Germinal center (tissue), 1 donor: ENCODE measurements at regions not wholly inside any gene's neighbourhood (a gene's known extent, or its start where the extent isn't known, plus 50 kb on each side); places are given as distances from the start of the nearest gene placed in this dataset.

Source experiments
- DNase-seq: peaks from one replicate; pipeline ENCODE4 v3.0.0; 2012; ENCODE audit warnings: mixed read lengths, low spot score

DNA sequence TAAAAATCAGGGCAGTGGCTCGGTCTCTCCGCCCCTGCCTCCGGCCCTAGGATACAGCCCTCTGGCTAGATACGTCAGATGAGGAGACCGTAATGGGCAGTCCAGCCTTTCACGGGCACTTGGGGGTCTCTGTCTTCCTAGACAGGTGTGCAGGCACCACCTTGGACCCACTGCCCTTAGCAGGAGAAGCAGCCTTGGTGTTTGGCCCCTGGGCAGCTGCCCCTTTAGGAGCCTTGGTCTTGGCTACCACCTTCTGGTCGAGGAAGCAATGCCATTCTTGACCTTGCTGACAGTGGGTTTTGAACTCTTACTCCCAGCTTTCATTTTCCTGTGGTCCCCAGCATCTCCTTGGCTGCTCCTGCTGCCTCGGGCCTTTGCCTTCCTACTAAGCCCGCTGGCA, 149.7 kb upstream of the FRMD4B start:
- DNase-seq = no peak

GRCh38 chr3:69532547-69533224, 146.8 kb upstream of the FRMD4B start:
- no peak for DNase-seq

- no peak for DNase-seq
These were observed 146.0 kb upstream of the FRMD4B start for GRCh38 chr3:69531576-69532546.

- no peak for DNase-seq
These were observed 144.7 kb upstream of the FRMD4B start for GRCh38 chr3:69530554-69530953.

DNA sequence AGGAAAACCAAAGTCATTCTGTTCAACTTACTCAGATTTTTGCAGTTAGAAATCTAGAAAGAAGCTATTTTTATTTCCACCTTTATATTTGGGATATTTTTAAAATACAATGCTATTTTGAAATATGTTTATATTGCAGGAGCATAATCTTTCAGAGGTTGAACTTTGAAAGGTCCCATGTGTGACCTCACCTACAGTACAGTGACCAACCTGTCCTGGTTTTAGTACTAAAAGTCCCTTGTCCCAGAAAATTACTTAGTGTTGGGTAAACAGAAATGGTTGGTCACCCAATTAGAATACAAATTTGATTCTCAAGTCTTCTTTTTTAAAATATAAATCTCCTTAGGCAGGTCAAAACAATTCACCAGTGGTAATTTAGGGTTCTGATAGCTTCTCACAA, 141.6 kb upstream of the FRMD4B start:
- no peak for DNase-seq

DNA sequence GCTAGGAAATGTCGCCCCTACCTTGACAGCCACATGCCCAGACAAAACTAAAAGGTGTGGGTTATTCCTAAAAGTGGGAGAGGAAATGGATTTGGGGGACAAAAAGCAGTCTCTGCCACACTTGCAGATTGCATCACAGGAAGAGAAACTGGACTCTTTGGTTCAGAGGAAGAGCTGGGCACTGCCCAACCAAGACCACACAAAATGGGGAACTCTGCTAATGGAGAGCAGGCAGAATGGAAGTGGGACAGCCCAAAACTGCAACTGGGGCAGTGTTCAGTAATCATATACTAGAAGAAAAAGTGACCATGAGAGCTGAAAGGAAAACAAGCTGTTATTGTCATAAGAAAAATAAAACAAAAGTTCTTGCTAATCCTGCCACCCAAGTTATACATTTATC, 138.9 kb upstream of the FRMD4B start:
- no peak for DNase-seq

GRCh38 chr3:69521286-69521685, 135.4 kb upstream of the FRMD4B start:
- no peak for DNase-seq

DNA sequence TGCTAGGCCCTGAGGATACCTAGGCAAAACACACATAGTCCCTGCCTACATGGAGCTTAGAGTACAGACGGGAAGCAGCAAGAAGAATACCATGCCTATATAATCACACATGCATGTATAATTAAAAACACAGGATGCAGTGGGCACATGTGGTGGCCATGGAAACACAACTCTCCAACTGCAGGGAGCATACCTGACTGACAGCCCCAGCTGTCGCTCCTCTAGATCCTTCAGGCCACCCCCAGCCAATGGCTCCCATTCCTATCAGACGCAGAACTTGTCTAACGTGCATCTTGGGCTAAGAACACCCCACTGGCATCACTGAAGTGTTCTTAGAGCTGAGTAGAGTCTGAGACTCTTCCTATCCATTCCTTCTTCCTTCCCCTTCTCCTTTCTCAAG, 125.5 kb upstream of the FRMD4B start:
- DNase-seq = no peak

DNA sequence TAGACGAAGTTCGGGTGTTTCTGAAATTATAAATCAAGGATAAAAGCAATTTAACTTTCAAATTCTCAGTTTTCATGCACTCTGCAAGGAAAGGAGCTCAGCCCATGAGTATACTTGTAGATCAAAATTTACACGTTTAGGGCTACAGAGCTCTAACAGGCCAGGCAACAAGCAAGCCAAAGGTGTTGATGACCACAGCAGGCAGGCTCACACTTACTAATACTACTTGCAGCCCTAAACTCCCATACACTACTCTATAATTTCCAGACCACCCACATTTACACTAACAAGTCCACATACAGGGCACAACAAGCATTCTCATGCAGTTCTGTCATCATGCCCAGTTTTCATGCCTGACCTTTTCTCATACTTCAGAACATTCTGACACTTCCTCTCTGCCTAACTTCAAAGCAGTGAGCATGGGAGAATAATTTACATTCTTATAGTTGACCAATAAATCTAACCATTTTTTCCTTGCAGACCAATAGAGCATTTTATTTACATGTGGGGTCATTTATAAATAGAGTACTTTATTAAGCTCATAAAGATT, 124.7 kb upstream of the FRMD4B start:
- no peak for DNase-seq

DNA sequence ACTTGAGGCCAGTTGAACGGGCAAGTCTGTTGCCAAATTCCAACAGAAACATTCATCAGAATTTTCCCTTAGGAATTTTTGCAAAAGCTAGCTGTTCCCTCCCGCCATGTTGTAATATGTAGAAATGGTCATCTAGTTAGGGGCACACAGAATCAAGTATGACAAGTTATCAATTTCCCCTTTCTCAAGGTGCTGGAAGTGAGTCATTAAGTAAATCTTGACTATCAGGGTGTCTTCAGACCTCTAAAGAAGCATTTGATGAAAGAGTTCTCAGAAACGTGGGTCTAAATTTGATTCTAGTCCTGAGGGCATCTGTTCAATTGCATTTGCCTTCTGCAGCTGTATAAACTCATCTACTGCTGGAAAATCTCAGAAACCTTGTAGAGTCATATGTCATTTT, 123.4 kb upstream of the FRMD4B start:
- no peak for DNase-seq

DNA sequence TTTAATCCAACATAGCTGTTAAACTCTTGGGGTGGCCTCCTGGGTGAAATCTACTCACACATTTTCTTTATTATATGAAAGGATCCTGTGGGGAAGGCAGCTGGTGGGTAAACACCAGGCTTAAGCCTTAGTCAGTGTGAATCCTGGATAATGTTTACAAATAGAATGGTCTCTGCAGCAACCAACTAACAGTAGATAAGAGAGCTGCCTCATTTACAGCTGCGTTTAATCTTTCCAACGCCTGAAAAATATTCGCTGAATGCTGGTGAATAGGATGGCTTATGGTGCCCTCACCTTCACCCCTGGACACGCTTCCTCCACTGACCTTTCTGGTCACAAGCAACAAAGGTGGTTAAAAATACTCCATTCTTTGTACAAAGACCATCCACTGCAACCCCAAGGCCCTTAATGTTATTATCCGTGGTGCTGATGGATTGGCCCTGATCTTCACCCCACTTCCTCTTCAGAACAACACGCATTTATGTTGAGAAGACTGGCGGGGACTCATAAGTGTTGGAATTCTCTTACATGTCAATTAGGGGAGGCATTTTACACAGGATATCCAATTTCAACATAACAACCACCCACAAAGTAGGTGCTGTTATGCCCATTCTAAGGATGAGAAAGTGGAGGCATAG, 120.0 kb upstream of the FRMD4B start:
- no peak for DNase-seq

- DNase-seq = no peak
These were observed 118.3 kb upstream of the FRMD4B start for GRCh38 chr3:69504232-69504631.

DNA sequence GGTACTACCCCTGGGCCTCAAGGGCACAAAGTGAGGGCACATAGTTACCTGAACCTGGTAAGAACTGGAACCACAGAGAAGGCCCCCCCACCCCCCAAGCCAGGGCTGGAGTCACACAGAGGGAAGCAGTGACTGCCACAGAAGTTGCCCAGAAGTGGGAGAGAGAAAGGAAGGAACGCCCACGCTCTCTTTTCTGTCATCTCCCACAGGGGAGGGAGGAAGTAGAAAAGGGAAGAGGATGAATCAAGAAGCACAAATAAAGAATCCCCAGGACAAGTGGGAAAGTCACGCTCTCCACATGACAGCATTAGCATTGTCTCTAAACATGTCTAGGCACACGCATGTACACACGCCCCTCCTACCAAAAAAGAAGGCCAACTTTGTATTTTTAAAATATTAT, 114.7 kb upstream of the FRMD4B start:
- DNase-seq = no peak

- no peak for DNase-seq
These were observed 114.1 kb upstream of the FRMD4B start for GRCh38 chr3:69499899-69500421.

GRCh38 chr3:69499422-69499821, 113.5 kb upstream of the FRMD4B start:
- no peak for DNase-seq

- DNase-seq = no peak
These were observed 111.0 kb upstream of the FRMD4B start for GRCh38 chr3:69496856-69497255.

DNA sequence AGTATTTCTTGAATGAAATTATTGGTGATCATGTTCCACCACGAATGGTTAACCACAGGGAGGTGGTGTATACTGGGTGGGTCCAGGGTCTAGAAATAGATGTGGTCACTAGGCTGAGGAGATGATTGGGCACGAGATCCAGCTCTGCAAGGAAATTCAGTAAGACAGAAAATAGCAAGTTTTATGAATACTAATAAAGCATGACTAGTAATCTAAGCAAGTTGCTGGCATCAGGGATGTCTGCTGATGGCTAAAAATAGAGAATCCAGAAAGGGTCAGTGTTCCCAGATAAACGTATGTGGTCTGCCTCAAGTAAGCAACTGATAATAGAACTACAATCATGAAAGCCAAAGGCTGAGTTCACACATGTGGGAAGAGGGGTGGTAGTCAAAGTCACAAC, 108.3 kb upstream of the FRMD4B start:
- DNase-seq = no peak

GRCh38 chr3:69493157-69493556, 107.3 kb upstream of the FRMD4B start:
- DNase-seq = no peak

DNA sequence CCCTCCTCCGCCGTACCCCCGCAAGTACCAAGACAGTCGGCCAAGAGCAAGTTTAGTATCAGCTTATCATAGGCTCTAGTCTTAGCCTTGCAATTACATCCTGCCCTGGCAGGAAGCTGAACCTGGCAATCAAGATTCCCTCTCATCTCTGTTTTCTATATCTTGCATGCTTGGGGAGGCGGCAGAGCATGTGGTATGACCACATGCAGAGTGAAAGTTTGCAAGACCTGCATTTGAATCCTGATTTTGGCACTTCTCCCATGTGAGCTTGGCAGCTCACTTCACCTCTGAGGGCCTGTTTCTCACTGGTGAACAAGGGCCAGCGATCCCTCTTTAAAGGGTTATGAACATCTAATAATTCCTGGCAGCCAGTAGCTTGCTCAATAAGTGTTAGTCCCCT, 106.1 kb upstream of the FRMD4B start:
- DNase-seq = no peak

DNA sequence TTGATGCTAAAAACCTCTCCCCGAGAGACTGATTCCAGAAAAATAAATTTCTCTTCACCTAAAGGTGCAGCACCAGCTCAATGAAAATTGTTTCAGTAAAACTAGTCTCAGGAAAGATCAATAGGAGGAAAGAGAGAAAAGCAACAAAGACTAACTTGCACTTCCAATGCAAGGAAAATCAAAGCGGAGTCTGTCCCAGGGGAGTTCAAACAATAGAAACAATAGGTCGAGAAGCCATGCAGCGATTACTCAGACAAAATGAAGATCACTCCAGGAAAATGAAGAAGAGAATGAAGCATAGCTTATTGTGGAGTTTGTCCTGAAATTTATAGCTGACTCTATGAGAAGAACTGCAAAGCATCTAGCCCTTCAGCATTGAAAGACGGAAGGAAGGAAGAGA, 105.1 kb upstream of the FRMD4B start:
- DNase-seq = no peak

DNA sequence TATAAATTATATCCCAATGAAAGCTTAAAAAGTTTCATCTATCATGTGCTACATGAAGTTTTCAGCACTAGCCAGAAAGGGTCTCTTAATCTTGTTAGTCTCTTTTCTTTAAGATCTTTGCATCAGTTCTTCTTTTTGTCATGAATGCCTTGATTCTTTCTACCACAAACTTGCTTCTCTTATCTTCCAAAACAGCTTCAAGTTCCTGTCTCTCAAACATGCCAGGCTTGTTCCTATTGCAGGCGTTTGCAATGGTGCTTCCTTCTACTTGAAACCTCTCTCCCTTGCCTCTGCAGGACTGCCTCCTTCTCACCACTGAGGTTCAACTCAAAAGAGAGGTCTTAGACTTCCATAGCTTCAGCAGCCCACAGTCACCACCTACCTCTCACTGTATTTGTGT, 104.3 kb upstream of the FRMD4B start:
- DNase-seq = no peak

DNA sequence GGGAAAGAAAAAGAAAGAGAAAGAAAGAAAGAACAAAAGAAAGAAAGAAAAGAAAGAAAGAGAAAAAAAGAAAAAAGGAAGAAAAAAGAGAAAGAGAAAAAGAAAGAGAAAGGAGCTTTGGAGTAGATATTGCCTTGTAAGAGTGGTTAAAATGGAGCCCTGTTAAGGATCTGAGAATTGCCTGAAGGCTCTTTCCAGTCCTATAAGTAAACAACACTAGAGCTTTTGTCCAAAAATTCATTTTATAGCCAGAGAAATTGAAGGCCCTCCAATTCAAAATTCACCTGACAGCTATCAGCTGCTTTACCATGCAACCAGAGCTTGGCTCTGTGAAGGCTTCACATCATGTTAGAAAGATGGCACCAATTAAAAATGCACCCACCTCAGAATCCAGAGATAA, 102.1 kb upstream of the FRMD4B start:
- DNase-seq = no peak
